IPS-NIHi7 (cell line): ENCODE measurements at regions not wholly inside any gene's neighbourhood (a gene's known extent, or its start where the extent isn't known, plus 50 kb on each side); places are given as distances from the start of the nearest gene placed in this dataset.

ENCODE experiments used
- DNase-seq: peaks from one replicate; pipeline ENCODE4 v3.0.0; 2012; ENCODE audit warnings: mixed read lengths; ENCODE audit errors: extremely low spot score

- DNase-seq = no peak
Observed at GRCh38 chr2:134770702-134771101, 51.9 kb upstream of the TMEM163 start.

GRCh38 chr2:134771313-134771801 lies 52.6 kb upstream of the TMEM163 start:
- peak; percentile 56 for DNase-seq

- no peak for DNase-seq
Observed at GRCh38 chr2:134772493-134773169, 53.8 kb upstream of the TMEM163 start.

GRCh38 chr2:134773335-134773734 lies 54.5 kb upstream of the TMEM163 start:
- DNase-seq = no peak

GRCh38 chr2:134773759-134774742 lies 55.3 kb upstream of the TMEM163 start:
- DNase-seq = no peak

GRCh38 chr2:134774786-134775641 lies 56.2 kb upstream of the TMEM163 start:
- DNase-seq = no peak

- no peak for DNase-seq
Observed at GRCh38 chr2:134776836-134777235, 58.0 kb upstream of the TMEM163 start.

- DNase-seq = no peak
Observed at GRCh38 chr2:134777593-134777992, 58.8 kb upstream of the TMEM163 start.

GRCh38 chr2:134778372-134778771 lies 59.6 kb upstream of the TMEM163 start:
- DNase-seq = peak; percentile 51

GRCh38 chr2:134780972-134781371 lies 57.4 kb upstream of the ACMSD start:
- DNase-seq = no peak

GRCh38 chr2:134782107-134782506 lies 56.3 kb upstream of the ACMSD start:
- DNase-seq = no peak

- DNase-seq = no peak
Observed at GRCh38 chr2:134782792-134783191, 55.6 kb upstream of the ACMSD start.

GRCh38 chr2:134783912-134784311 lies 54.5 kb upstream of the ACMSD start:
- DNase-seq = no peak

- no peak for DNase-seq
Observed at GRCh38 chr2:134785659-134786430, 52.6 kb upstream of the ACMSD start.

GRCh38 chr2:134788417-134788816 lies 50.0 kb upstream of the ACMSD start:
- DNase-seq = no peak
